T-cell (primary cell): ENCODE measurements at regions not wholly inside any gene's neighbourhood (a gene's known extent, or its start where the extent isn't known, plus 50 kb on each side); places are given as distances from the start of the nearest gene placed in this dataset.

Experiments used
- ATAC-seq, 4 experiments: fragments of 200-7000 bp in 3 of 4; fragments of 150-1000 bp in 1 of 4; cut with Tn5 transposase; replicated peaks in 1 of 4; 1 replicate in 3 of 4; 2 replicates in 1 of 4; pipeline ENCODE4 v1.10.0; 2021; ENCODE audit warnings: moderate library complexity in 3 of 4, mild to moderate bottlenecking in 2 of 4, moderate number of reproducible peaks in 1 of 4
- CTCF ChIA-PET, 2 donors: fragments of 300-600 bp; sonication (Branson Sonifier 250); formaldehyde crosslinking; loops; one replicate each; lab custom pipeline; 2022; ENCODE audit warnings: antibody characterized with exemption in 2 of 2; lab: Charles Lee
- POLR2A ChIA-PET, 2 donors: fragments of 300-600 bp; sonication (Branson Sonifier 250); formaldehyde crosslinking; loops; one replicate each; lab custom pipeline; 2022; ENCODE audit warnings: antibody characterized with exemption in 2 of 2; lab: Charles Lee
- DNase-seq, 35 experiments: peaks; one replicate each; pipeline versions ENCODE4 v3.0.0 to v3.0.0-alpha.2; 2013 to 2023
- H3K27ac ChIP-seq: one replicate; pipeline ENCODE4 v1.5.1; 2013; ENCODE audit warnings: low read length
- H3K27me3 ChIP-seq, 2 experiments: replicated peaks in 1 of 2; 1 replicate in 1 of 2; 2 replicates in 1 of 2; pipeline versions ENCODE4 v1.6.1 to v1.7.0; 2013; ENCODE audit warnings: low read length in 1 of 2, mixed read lengths in 1 of 2; ENCODE audit not compliant: control insufficient read depth in 2 of 2, insufficient read depth in 2 of 2; ENCODE audit errors: extremely low read depth in 1 of 2
- H3K36me3 ChIP-seq, 2 donors: 1 replicate in 1 of 2; 2 replicates in 1 of 2; pipeline versions ENCODE4 v1.6.1 to v1.7.0; 2013; ENCODE audit warnings: low read length in 1 of 2; ENCODE audit not compliant: control insufficient read depth in 2 of 2, insufficient read depth in 1 of 2; ENCODE audit errors: extremely low read depth in 1 of 2
- H3K4me1 ChIP-seq, 2 experiments: 1 replicate in 1 of 2; 2 replicates in 1 of 2; pipeline versions ENCODE4 v1.6.1 to v1.7.0; 2013; ENCODE audit warnings: low read length in 2 of 2, mixed read lengths in 1 of 2; ENCODE audit not compliant: insufficient read depth in 2 of 2, control insufficient read depth in 1 of 2; ENCODE audit errors: extremely low read depth in 1 of 2
- H3K4me3 ChIP-seq, 2 donors: 1 replicate in 1 of 2; 2 replicates in 1 of 2; pipeline versions ENCODE4 v1.5.1 to v1.7.0; 2013; ENCODE audit warnings: mild to moderate bottlenecking in 2 of 2, low read length in 1 of 2, moderate library complexity in 1 of 2; ENCODE audit not compliant: control insufficient read depth in 1 of 2; ENCODE audit errors: extremely low read depth in 1 of 2
- H3K9me3 ChIP-seq: 2 replicates; pipeline ENCODE4 v1.7.0; 2013
- H3K27ac Mint-ChIP-seq, 2 donors: one replicate each; pipeline ENCODE4 v1.8.0; 2020 to 2021; ENCODE audit warnings: mild to moderate bottlenecking in 2 of 2, mixed read lengths in 2 of 2
- H3K27me3 Mint-ChIP-seq, 2 donors: one replicate each; pipeline ENCODE4 v1.8.0; 2021 to 2022; ENCODE audit warnings: mixed read lengths in 2 of 2
- H3K36me3 Mint-ChIP-seq: one replicate; pipeline ENCODE4 v1.8.0; 2021; ENCODE audit warnings: mixed read lengths
- H3K4me1 Mint-ChIP-seq, 3 donors: one replicate each; pipeline ENCODE4 v1.8.0; 2020 to 2022; ENCODE audit warnings: mixed read lengths in 3 of 3, mild to moderate bottlenecking in 1 of 3
- H3K4me3 Mint-ChIP-seq, 3 donors: one replicate each; pipeline ENCODE4 v1.8.0; 2020 to 2022; ENCODE audit warnings: mild to moderate bottlenecking in 3 of 3, mixed read lengths in 3 of 3, moderate library complexity in 3 of 3
- H3K9me3 Mint-ChIP-seq, 3 donors: one replicate each; pipeline ENCODE4 v1.8.0; 2020 to 2022; ENCODE audit warnings: mixed read lengths in 3 of 3
- WGBS: methylation state at CpG from one replicate; pipeline ENCODE4 v1.1.5; 2013; ENCODE audit warnings: missing lambda C conversion rate; ENCODE audit not compliant: insufficient coverage; 5-methylcytosine and 5-hydroxymethylcytosine counted together

DNA sequence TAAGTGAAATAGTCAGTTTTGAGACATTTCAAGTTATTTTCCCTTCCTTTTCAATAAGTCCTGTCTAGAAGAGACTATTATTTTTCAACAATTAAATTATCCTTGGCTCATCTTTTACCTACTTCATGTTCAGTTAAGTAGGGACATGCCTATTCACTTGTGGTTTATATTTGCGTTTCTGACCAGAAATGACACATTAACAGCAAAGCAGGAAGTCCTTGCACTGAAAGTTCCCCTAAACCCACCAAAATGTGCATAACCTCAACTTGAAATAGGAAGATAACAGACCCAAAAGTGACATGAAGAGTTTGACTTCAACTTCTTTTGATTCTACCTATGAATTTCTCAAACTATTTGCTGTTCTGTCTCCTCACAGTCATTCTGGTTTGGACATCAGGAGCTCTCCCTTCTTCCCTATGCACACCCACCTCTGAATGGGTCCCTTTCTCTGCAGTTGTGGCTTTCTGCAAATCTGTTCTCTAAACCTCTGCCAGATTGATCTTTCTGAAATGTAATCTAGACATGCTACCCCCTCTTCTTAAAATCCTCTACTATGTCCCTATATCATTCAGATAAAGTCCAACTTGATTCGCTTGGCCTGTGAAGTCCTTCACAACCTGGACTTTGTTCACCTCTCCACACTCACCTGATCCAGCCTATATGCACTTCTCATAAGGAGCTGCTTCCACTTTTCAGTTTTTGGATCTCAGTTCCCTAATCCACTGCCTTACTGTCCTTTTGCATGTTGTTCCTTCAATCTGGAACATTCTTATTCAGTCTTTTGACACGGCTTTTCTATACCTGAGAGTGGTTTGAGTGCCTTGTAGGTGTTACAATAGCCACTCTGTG, 661.5 kb upstream of the ADGRL4 start:
- CTCF ChIA-PET: no interaction called here
- no peaks in the 10 kb centered on the region for H3K9me3 ChIP-seq
- no peaks in the 10 kb centered on the region for H3K36me3 ChIP-seq
- no peak overlapping the region for H3K27ac ChIP-seq
- H3K27me3 Mint-ChIP-seq: no peaks in the 10 kb centered on the region
- no peak overlapping the region for H3K27ac Mint-ChIP-seq
- peaks cover 4 to 16% (median 7%) of the 10 kb centered on the region in 3 donors for H3K9me3 Mint-ChIP-seq
- H3K27me3 ChIP-seq: no peaks in the 10 kb centered on the region
- no peak overlapping the region for H3K4me3 Mint-ChIP-seq
- 24% methylated on average over 2 of the region's 3 CpGs for WGBS
- H3K36me3 Mint-ChIP-seq: no peaks in the 10 kb centered on the region
- POLR2A ChIA-PET: no interaction called here
- no peaks in the 10 kb centered on the region for H3K4me1 ChIP-seq
- H3K4me1 Mint-ChIP-seq: no peaks in the 10 kb centered on the region
- ATAC-seq (no peak), DNase-seq (no peak)
- no peak overlapping the region for H3K4me3 ChIP-seq

DNA sequence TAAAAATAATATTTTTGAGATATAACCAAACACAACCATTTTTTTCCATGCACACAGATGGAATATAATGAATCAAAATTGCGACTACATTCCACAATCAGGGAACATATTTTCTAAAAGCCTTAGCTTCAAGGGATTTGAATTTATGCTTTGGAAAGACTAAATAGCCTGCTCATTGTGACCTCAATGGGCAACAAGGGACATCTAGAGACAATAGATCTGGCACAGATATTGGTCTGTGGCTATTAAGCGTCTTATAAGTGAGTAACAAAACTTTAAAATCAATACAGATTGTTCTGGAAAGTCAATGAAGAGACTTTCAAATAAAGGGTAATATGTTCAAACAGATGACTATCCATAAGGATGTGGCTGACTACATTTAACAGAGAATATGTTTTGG, 660.6 kb upstream of the ADGRL4 start:
- no peaks in the 10 kb centered on the region for H3K27me3 ChIP-seq
- peaks cover 9 to 23% (median 12%) of the 10 kb centered on the region in 3 donors for H3K9me3 Mint-ChIP-seq
- H3K4me1 ChIP-seq: no peaks in the 10 kb centered on the region
- ATAC-seq: no peak
- CTCF ChIA-PET: no interaction called here
- no peaks in the 10 kb centered on the region for H3K36me3 ChIP-seq
- no peaks in the 10 kb centered on the region for H3K9me3 ChIP-seq
- no peak overlapping the region for H3K4me3 ChIP-seq
- WGBS: no CpG with 5 or more reads among the region's 2 CpGs
- H3K27me3 Mint-ChIP-seq: no peaks in the 10 kb centered on the region
- H3K36me3 Mint-ChIP-seq: no peaks in the 10 kb centered on the region
- H3K4me3 Mint-ChIP-seq: no peak overlapping the region
- POLR2A ChIA-PET: no interaction called here
- no peak for DNase-seq
- no peak overlapping the region for H3K27ac ChIP-seq
- no peak overlapping the region for H3K27ac Mint-ChIP-seq
- no peaks in the 10 kb centered on the region for H3K4me1 Mint-ChIP-seq

DNA sequence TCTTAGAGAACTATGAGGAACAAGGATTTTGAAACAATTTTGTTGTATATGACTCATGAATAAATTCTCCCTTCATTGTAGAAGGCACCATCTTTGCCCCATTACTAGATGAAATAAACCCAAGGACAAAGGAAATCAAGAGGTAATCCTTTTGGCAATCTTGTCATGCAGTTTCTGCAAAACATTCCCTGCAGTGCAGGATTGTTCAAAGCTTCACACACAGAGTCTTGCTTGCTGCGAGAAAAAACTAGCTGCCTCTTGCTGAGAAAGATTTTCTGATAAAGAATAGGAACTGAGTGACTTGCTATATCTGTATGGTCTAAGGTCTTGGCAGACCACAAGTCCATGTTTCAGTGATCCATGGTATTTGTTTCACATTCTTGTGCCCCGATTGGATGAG, 657.4 kb upstream of the ADGRL4 start:
- no peak for ATAC-seq
- no peaks in the 10 kb centered on the region for H3K36me3 ChIP-seq

DNA sequence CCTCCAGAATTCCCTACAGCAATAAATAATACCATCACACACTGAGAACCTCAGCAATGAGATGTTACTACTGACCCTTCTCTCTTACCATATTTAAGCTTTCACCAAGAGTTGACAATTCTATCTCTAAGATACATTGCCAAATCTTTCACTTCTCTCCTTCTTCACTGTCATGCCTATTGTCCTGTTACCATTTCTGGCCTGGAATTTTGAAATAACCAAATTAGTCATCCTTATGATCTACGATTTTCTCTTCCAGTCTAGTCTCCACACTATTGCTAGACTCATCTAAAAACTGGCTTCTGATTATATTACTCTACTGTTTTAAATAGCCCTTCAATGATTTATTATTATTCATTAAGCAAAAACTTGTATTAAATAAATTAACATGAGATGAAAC, 656.1 kb upstream of the ADGRL4 start:
- H3K27me3 Mint-ChIP-seq: no peaks in the 10 kb centered on the region
- no peak overlapping the region for H3K27ac Mint-ChIP-seq
- no peaks in the 10 kb centered on the region for H3K9me3 ChIP-seq
- H3K27me3 ChIP-seq: no peaks in the 10 kb centered on the region
- no CpG with 5 or more reads among the region's 1 CpG for WGBS
- H3K9me3 Mint-ChIP-seq: peaks cover 13 to 14% (median 13%) of the 10 kb centered on the region in 3 donors
- ATAC-seq (no peak), DNase-seq (no peak)
- H3K4me1 ChIP-seq: no peaks in the 10 kb centered on the region
- H3K36me3 Mint-ChIP-seq: no peaks in the 10 kb centered on the region
- no peak overlapping the region for H3K27ac ChIP-seq
- ChIA-PET POLR2A (no interaction called here), CTCF (no interaction called here)
- no peak overlapping the region for H3K4me3 ChIP-seq
- no peaks in the 10 kb centered on the region for H3K36me3 ChIP-seq
- no peak overlapping the region for H3K4me3 Mint-ChIP-seq
- no peaks in the 10 kb centered on the region for H3K4me1 Mint-ChIP-seq

More for the DNA sequence above, 657.4 kb upstream of the ADGRL4 start:
- Mint-ChIP-seq H3K27me3 (no peaks in the 10 kb centered on the region), H3K27ac (no peak overlapping the region), H3K9me3 (peaks cover 17 to 20% (median 17%) of the 10 kb centered on the region in 3 donors), H3K36me3 (no peaks in the 10 kb centered on the region), H3K4me1 (no peaks in the 10 kb centered on the region), H3K4me3 (no peak overlapping the region)
- POLR2A ChIA-PET: no interaction called here
- no CpG with 5 or more reads among the region's 2 CpGs for WGBS
- Histone ChIP-seq H3K9me3 (no peaks in the 10 kb centered on the region), H3K27ac (no peak overlapping the region), H3K4me3 (no peak overlapping the region), H3K4me1 (no peaks in the 10 kb centered on the region), H3K27me3 (no peaks in the 10 kb centered on the region)
- DNase-seq: no peak
- CTCF ChIA-PET: no interaction called here

DNA sequence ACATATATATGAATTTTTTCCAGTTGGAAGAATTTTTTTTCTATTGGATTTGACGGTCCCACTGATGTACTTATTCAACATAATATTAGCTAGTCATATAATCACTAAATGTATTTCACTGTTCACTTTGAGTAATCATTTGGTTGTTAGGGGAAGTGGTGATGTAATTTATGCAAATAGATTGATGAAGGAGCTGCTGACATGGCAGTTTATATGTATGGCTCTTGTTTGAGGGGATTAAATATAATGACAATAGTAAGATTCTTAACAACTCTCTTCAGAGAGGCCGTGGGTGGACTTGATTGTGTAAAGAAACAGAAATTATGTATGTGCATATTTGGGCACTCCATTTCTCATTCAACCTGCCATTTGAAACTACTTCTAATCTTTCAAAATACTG, 653.6 kb upstream of the ADGRL4 start:
- no peak overlapping the region for H3K4me3 Mint-ChIP-seq
- no peaks in the 10 kb centered on the region for H3K4me1 Mint-ChIP-seq
- Histone ChIP-seq H3K4me1 (no peaks in the 10 kb centered on the region), H3K4me3 (no peak overlapping the region), H3K27me3 (no peaks in the 10 kb centered on the region), H3K27ac (no peak overlapping the region), H3K36me3 (no peaks in the 10 kb centered on the region), H3K9me3 (no peaks in the 10 kb centered on the region)
- ATAC-seq (no peak), DNase-seq (no peak)
- POLR2A ChIA-PET: no interaction called here
- peaks cover 13 to 14% (median 13%) of the 10 kb centered on the region in 3 donors for H3K9me3 Mint-ChIP-seq
- no peaks in the 10 kb centered on the region for H3K36me3 Mint-ChIP-seq
- no peak overlapping the region for H3K27ac Mint-ChIP-seq
- CTCF ChIA-PET: no interaction called here
- WGBS: no CpG with 5 or more reads among the region's 2 CpGs
- H3K27me3 Mint-ChIP-seq: no peaks in the 10 kb centered on the region

DNA sequence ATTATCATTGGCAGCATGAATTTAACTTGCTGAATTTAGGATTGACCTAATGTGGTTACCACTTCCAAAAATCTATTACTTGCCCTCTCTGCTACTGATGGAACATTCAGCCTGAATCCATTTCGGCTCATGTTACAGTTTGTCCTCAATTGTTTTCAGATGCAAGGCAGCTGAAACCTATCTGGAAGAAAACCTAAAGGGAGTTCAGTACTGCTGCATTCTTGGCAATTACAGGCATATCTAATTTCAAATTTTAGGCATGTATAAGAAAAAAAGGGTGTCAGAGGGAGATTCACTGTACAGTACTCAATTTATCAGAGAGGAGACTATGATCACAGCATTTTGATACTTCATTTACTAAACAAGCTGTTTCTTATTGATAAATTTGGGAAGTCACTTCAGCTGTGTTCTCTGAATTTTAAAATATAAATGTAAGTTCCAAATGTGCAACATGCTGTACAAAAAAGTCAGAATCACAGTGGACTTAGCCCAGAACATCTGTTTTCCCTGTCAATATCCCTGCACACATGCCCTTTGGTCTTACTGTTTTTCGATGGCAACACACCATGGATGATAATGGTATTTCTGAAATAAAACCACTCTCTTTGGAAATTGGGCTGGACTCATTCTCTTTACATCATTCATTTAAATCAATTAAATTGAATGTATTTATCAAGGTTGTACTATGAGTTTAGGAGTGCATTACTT, 651.6 kb upstream of the ADGRL4 start:
- Mint-ChIP-seq H3K4me3 (no peak overlapping the region), H3K27ac (no peak overlapping the region), H3K27me3 (no peaks in the 10 kb centered on the region), H3K9me3 (peaks cover 11 to 13% (median 13%) of the 10 kb centered on the region in 3 donors), H3K36me3 (no peaks in the 10 kb centered on the region), H3K4me1 (no peaks in the 10 kb centered on the region)
- CTCF ChIA-PET: no interaction called here
- POLR2A ChIA-PET: no interaction called here
- Histone ChIP-seq H3K9me3 (no peaks in the 10 kb centered on the region), H3K4me3 (no peak overlapping the region), H3K36me3 (no peaks in the 10 kb centered on the region), H3K27ac (no peak overlapping the region), H3K4me1 (no peaks in the 10 kb centered on the region), H3K27me3 (no peaks in the 10 kb centered on the region)
- WGBS: 100% methylated on average over 1 of the region's 2 CpGs
- DNase-seq (no peak), ATAC-seq (no peak)
